Mucosa of descending colon (tissue), 3 donors: ENCODE measurements at regions not wholly inside any gene's neighbourhood (a gene's known extent, or its start where the extent isn't known, plus 50 kb on each side); places are given as distances from the start of the nearest gene placed in this dataset.
A peak's percentile ranks its signal among the peaks of the same experiment; 100 is the strongest.

Source experiments
- ATAC-seq: fragments of 200-7000 bp; cut with Tn5 transposase; one replicate; pipeline ENCODE4 v1.9.1; 2020; ENCODE audit warnings: mild to moderate bottlenecking, moderate library complexity
- DNase-seq, 3 donors: peaks; one replicate each; pipeline ENCODE4 v3.0.0-alpha.2; 2020
- H3K36me3 ChIP-seq: fragments of 200-600 bp; one replicate; pipeline ENCODE4 v1.8.0; 2021; ENCODE audit warnings: low read depth, mild to moderate bottlenecking
- H3K4me1 ChIP-seq: fragments of 200-600 bp; one replicate; pipeline ENCODE4 v1.8.0; 2021; ENCODE audit warnings: low read depth, mild to moderate bottlenecking
- H3K4me3 ChIP-seq: fragments of 200-600 bp; one replicate; pipeline ENCODE4 v1.8.0; 2021; ENCODE audit warnings: mild to moderate bottlenecking
- H3K9me3 ChIP-seq: fragments of 200-600 bp; one replicate; pipeline ENCODE4 v1.8.0; 2021; ENCODE audit warnings: mild to moderate bottlenecking
- intact Hi-C, 2 donors: fragments of 100-400 bp; cut with DNase I in 1 of 2; cut with micrococcal nuclease in 1 of 2; formaldehyde crosslinking; loops; one replicate each; pipeline versions ENCODE4 v1.11.0 to v1.11.1; 2022; cut with DNase I, micrococcal nuclease
- TF ChIP-seq, protein P1 (sequence below): fragments of 200-600 bp; IDR thresholded peaks from one replicate; pipeline ENCODE4 v1.8.0; 2022; ENCODE audit warnings: antibody characterized with exemption, mild to moderate bottlenecking
- donor health status: DM: no; HTN: no; CAD: no; lungs with moderate emphysema.
- donor health status: DM: no; HTN: no; CAD: no.
- donor health status: DM: no; HTN: yes; CAD: no.

DNA sequence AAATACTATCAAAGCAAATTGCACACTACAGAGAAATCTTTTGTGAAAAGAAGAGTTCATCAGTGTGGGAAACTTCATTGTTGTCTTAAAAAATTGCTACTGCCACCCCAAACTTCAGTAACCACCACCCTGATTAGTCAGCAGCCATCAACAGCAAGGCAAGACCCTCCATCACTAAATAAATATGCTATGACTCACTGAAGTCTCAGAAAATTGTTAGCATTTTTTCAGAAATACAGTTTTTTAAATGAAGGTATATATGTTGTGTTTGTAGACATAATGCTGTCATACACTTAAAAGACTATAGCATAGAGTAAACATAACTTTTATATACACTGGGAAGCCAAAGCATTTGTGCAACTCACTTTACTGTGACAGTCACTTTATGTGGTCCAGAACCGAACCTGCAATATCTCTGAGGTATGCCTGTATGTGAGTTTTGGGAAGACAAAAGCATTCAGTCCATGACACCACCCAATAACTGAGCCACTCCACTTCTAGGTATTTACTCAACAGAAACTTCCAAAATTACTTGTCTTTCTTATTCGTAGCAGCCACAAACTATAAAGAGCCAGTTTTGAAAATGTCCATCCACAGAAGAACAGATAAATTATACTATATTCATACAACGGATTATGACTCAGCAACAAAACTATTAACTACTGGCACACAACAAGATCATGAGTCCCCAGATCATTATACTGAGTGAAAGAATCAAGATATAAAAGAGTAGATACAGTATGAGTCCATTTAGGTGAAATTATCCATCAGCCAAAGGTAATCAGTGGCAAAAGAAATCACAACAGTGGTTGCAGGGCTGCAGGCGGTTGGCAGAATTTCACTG lies 649.6 kb downstream of the BCL11B start:
- Histone ChIP-seq H3K4me3 (no peak overlapping the region), H3K36me3 (no peaks in the 10 kb centered on the region), H3K9me3 (no peaks in the 10 kb centered on the region), H3K4me1 (no peaks in the 10 kb centered on the region)
- no peak for DNase-seq
- no peak for ATAC-seq
- TF ChIP-seq, protein P1, sequence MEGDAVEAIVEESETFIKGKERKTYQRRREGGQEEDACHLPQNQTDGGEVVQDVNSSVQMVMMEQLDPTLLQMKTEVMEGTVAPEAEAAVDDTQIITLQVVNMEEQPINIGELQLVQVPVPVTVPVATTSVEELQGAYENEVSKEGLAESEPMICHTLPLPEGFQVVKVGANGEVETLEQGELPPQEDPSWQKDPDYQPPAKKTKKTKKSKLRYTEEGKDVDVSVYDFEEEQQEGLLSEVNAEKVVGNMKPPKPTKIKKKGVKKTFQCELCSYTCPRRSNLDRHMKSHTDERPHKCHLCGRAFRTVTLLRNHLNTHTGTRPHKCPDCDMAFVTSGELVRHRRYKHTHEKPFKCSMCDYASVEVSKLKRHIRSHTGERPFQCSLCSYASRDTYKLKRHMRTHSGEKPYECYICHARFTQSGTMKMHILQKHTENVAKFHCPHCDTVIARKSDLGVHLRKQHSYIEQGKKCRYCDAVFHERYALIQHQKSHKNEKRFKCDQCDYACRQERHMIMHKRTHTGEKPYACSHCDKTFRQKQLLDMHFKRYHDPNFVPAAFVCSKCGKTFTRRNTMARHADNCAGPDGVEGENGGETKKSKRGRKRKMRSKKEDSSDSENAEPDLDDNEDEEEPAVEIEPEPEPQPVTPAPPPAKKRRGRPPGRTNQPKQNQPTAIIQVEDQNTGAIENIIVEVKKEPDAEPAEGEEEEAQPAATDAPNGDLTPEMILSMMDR: no peak
- intact Hi-C loops: no loop called here

DNA sequence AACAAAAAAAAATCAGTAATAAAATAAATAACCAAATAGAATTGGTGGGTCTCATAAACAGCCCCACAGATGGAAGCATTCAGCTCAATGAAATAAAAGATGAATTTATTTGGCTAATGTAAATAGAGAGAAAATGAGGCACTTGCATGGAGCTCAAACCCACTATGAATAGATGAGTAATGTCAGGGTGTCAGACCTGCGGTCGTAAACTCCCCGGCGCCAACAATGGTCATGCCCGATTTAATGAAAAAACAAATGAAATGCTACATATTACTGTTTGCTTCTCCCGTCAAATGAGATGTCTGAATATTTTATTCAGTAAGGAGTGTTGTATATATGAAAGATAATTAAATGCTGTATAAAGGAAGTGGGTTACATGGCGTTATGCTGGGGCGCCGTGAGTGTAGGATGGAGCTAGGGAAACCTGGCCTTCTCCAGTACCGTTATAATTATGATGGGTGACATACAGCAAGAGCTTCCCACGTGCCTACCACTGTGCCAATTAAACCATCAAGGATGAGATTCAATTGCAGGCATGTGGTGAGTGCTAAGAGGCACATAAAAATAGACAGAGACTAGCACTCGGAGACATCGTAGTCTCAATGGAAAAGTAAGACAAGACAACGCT lies 648.1 kb downstream of the BCL11B start:
- Histone ChIP-seq H3K4me1 (no peaks in the 10 kb centered on the region), H3K9me3 (no peaks in the 10 kb centered on the region), H3K36me3 (no peaks in the 10 kb centered on the region), H3K4me3 (no peak overlapping the region)
- ATAC-seq (no peak), DNase-seq (no peak)
- intact Hi-C loops: no loop called here
- TF ChIP-seq, protein P1: no peak

DNA sequence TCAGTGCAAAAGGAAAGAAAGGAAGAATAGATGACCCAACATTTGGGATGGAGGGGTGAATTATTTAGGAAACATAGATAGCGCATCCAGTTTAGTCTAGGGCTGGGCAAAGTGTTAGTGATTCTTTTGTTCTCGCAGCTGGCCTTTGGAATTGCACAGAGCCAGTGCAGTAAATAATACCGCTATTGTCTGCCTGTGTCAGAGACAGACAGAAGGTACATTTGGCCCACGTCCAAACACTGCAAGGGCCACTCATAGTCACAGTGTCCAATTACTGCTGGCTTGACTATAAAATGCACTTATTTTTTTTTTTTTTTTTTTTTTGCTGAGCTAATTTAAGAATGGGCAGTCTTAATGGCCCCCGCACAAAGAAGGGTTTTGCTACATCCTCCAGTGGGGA lies 638.6 kb downstream of the BCL11B start:
- intact Hi-C loops: no loop called here
- H3K4me3 ChIP-seq: no peak overlapping the region
- DNase-seq (peak in 1 of 3 donors; percentile 2), ATAC-seq (no peak)
- H3K9me3 ChIP-seq: no peaks in the 10 kb centered on the region
- no peaks in the 10 kb centered on the region for H3K36me3 ChIP-seq
- TF ChIP-seq, protein P1: no peak
- no peaks in the 10 kb centered on the region for H3K4me1 ChIP-seq

DNA sequence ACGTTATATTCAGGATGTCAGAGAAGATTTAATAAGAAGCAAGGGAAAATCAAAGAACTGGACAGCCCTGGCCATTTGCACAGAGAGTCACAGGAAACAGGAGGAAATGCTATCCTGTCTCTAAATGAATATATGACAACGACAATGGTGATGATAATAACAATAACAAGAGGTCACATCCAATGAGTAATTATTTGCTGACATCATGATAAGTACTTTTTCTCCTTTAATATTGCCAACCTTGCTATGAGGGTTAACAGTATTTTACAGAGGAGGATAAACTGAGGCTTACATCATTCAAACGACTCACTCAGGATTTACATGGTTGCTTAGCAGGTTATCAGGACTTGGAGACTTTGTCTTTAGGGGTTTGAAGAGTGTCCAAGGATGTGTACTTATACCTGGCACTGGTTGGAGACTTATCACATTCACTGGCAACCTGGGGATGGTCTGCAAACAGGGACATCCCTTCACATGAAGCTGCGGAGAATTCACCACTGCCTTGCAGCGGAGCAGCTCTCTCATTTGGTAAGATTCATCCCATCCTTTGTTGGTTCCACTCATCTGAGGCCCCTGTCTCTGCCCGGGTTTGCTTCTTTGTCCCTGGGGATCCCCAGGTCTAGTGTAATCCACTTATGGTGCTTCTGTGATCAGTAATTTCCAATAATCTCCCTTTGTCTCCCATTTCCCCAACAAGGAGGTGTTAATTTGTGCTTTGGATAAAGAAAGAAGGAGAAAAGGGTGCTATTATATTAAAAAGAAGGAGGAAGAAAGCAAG lies 637.8 kb downstream of the BCL11B start:
- Histone ChIP-seq H3K9me3 (no peaks in the 10 kb centered on the region), H3K36me3 (no peaks in the 10 kb centered on the region), H3K4me3 (no peak overlapping the region), H3K4me1 (no peaks in the 10 kb centered on the region)
- TF ChIP-seq, protein P1: no peak
- intact Hi-C loops: no loop called here
- DNase-seq: no peak
- ATAC-seq: no peak

DNA sequence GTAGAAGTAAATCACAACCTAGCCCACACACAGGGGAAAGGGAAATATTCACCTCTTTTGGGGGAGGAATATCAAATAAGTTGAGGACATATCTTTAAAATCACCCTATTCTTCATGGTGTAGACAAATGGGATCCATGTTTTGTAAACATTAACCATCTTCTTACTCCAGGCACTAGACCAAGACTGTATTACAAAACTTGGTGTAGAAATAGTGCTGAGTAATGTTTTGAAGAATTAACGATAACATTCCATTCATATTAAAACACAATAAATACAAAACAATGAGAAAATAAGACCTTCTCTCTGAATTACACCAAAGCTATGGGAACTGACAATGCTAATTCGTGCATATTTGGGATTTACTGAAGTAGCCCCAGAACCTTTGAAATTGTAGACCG lies 633.6 kb downstream of the BCL11B start:
- Histone ChIP-seq H3K4me1 (no peaks in the 10 kb centered on the region), H3K4me3 (no peak overlapping the region), H3K9me3 (no peaks in the 10 kb centered on the region), H3K36me3 (no peaks in the 10 kb centered on the region)
- intact Hi-C loops: no loop called here
- no peak for ATAC-seq
- DNase-seq: no peak
- TF ChIP-seq, protein P1: no peak
